ENCODE measurements at regions not wholly inside any gene's neighbourhood (a gene's known extent, or its start where the extent isn't known, plus 50 kb on each side); places are given as distances from the start of the nearest gene placed in this dataset.

DNA sequence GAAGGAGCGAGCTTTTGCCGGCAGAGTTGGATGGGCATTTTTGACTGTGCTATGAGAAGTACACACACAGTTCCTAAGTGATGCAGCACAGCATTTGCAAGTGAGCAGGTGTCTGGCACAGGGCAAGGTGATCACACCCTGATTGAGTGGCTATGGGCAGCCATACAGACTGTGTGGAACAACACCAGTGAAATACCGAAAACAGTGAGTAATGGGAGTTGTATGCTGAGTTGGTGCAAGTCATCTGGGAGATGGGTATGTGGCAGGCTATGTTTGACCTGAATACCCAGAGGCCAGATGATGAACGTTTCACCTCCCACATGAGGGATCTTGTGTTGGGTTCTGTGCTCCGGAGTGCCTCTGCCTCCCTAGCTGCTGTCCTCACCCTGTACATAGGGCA, 53.5 kb upstream of the TIPARP start:
- Histone ChIP-seq H3K27ac (ENCODE audit: low read depth, low read length) (no peak overlapping the region), H3K4me2 (ENCODE audit: low read length) (no peak overlapping the region), H2AK5ac (ENCODE audit: low read length) (no peak overlapping the region), H3K4me3 (ENCODE audit: low read depth, low read length) (no peak overlapping the region), H3K27me3 (ENCODE audit: insufficient read depth, low read length) (no peaks in the 10 kb centered on the region), H3K4me1 (ENCODE audit: control insufficient read depth in 1 of 2, insufficient read depth in 2 of 2, low read length in 2 of 2) (peaks cover 0 to under 1% of the 10 kb centered on the region in 2 experiments), H3K36me3 (ENCODE audit: control insufficient read depth in 1 of 2, insufficient read depth in 2 of 2, low read length in 2 of 2) (no peaks in the 10 kb centered on the region), H2BK5ac (ENCODE audit: low read depth, low read length, poor library complexity) (no peak overlapping the region), H2BK12ac (ENCODE audit: low read length) (no peak overlapping the region), H4K8ac (ENCODE audit: low read depth, low read length) (no peak overlapping the region), H4K12ac (ENCODE audit: low read depth, low read length) (no peak overlapping the region), H3K14ac (ENCODE audit: low read length) (no peak overlapping the region), H3K23ac (ENCODE audit: low read length) (no peak overlapping the region), H4K91ac (ENCODE audit: low read depth, low read length) (no peak overlapping the region), H3K18ac (ENCODE audit: low read length) (no peak overlapping the region), H3K4ac (ENCODE audit: low read depth, low read length) (no peak overlapping the region), H3K79me2 (ENCODE audit: control insufficient read depth, insufficient read depth, low read length, poor library complexity) (no peaks in the 10 kb centered on the region), H3K9ac (ENCODE audit: low read length) (no peak overlapping the region), H2BK120ac (ENCODE audit: insufficient read depth, low read length, poor library complexity) (no peak overlapping the region), H3K79me1 (ENCODE audit: low read length) (no peaks in the 10 kb centered on the region), H2AFZ (ENCODE audit: insufficient read depth, low read length, poor library complexity) (no peak overlapping the region), H3K9me3 (ENCODE audit: insufficient read depth, low read depth, low read length) (no peaks in the 10 kb centered on the region)
- peak; percentile 74 to 89 for DNase-seq
- WGBS (ENCODE audit: extremely low coverage, insufficient coverage, insufficient read length): no CpG with 5 or more reads among the region's 5 CpGs

GRCh38 chr3:156620260-156620659, 54.1 kb upstream of the TIPARP start:
- H3K9ac ChIP-seq (ENCODE audit: low read length): no peak overlapping the region
- WGBS (ENCODE audit: extremely low coverage, insufficient coverage, insufficient read length): no CpG with 5 or more reads among the region's 2 CpGs
- no peak overlapping the region for H3K27ac ChIP-seq (ENCODE audit: low read depth, low read length)
- peak overlapping the region; percentile 48 for H4K91ac ChIP-seq (ENCODE audit: low read depth, low read length)
- H3K27me3 ChIP-seq (ENCODE audit: insufficient read depth, low read length): no peaks in the 10 kb centered on the region
- no peak overlapping the region for H2AK5ac ChIP-seq (ENCODE audit: low read length)
- no peak overlapping the region for H3K4me2 ChIP-seq (ENCODE audit: low read length)
- no peak overlapping the region for H3K18ac ChIP-seq (ENCODE audit: low read length)
- no peak overlapping the region for H2AFZ ChIP-seq (ENCODE audit: insufficient read depth, low read length, poor library complexity)
- no peak overlapping the region for H4K8ac ChIP-seq (ENCODE audit: low read depth, low read length)
- H3K23ac ChIP-seq (ENCODE audit: low read length): no peak overlapping the region
- no peak overlapping the region for H2BK12ac ChIP-seq (ENCODE audit: low read length)
- H3K4me3 ChIP-seq (ENCODE audit: low read depth, low read length): no peak overlapping the region
- no peaks in the 10 kb centered on the region for H3K9me3 ChIP-seq (ENCODE audit: insufficient read depth, low read depth, low read length)
- no peaks in the 10 kb centered on the region for H3K79me1 ChIP-seq (ENCODE audit: low read length)
- no peaks in the 10 kb centered on the region for H3K36me3 ChIP-seq (ENCODE audit: control insufficient read depth in 1 of 2, insufficient read depth in 2 of 2, low read length in 2 of 2)
- H3K4me1 ChIP-seq (ENCODE audit: control insufficient read depth in 1 of 2, insufficient read depth in 2 of 2, low read length in 2 of 2): peaks cover 0 to 3% of the 10 kb centered on the region in 2 experiments
- H2BK5ac ChIP-seq (ENCODE audit: low read depth, low read length, poor library complexity): no peak overlapping the region
- no peaks in the 10 kb centered on the region for H3K79me2 ChIP-seq (ENCODE audit: control insufficient read depth, insufficient read depth, low read length, poor library complexity)
- H3K14ac ChIP-seq (ENCODE audit: low read length): no peak overlapping the region
- H2BK120ac ChIP-seq (ENCODE audit: insufficient read depth, low read length, poor library complexity): no peak overlapping the region
- H3K4ac ChIP-seq (ENCODE audit: low read depth, low read length): no peak overlapping the region
- no peak overlapping the region for H4K12ac ChIP-seq (ENCODE audit: low read depth, low read length)
- peak in 1 of 2 donors; percentile 25 for DNase-seq

GRCh38 chr3:156619376-156619775, 55.0 kb upstream of the TIPARP start:
- H3K27ac ChIP-seq (ENCODE audit: low read depth, low read length): no peak overlapping the region
- H3K4me1 ChIP-seq (ENCODE audit: control insufficient read depth in 1 of 2, insufficient read depth in 2 of 2, low read length in 2 of 2): peaks cover 2 to 6% of the 10 kb centered on the region in 2 experiments
- no peak overlapping the region for H3K4me2 ChIP-seq (ENCODE audit: low read length)
- no peak overlapping the region for H3K23ac ChIP-seq (ENCODE audit: low read length)
- no peak overlapping the region for H4K91ac ChIP-seq (ENCODE audit: low read depth, low read length)
- H4K8ac ChIP-seq (ENCODE audit: low read depth, low read length): no peak overlapping the region
- no peaks in the 10 kb centered on the region for H3K79me2 ChIP-seq (ENCODE audit: control insufficient read depth, insufficient read depth, low read length, poor library complexity)
- no peak overlapping the region for H2AK5ac ChIP-seq (ENCODE audit: low read length)
- no peak overlapping the region for H2BK120ac ChIP-seq (ENCODE audit: insufficient read depth, low read length, poor library complexity)
- no peaks in the 10 kb centered on the region for H3K9me3 ChIP-seq (ENCODE audit: insufficient read depth, low read depth, low read length)
- no peak overlapping the region for H3K4me3 ChIP-seq (ENCODE audit: low read depth, low read length)
- no CpG with 5 or more reads among the region's 2 CpGs for WGBS (ENCODE audit: extremely low coverage, insufficient coverage, insufficient read length)
- H3K18ac ChIP-seq (ENCODE audit: low read length): no peak overlapping the region
- no peak overlapping the region for H2AFZ ChIP-seq (ENCODE audit: insufficient read depth, low read length, poor library complexity)
- no peaks in the 10 kb centered on the region for H3K36me3 ChIP-seq (ENCODE audit: control insufficient read depth in 1 of 2, insufficient read depth in 2 of 2, low read length in 2 of 2)
- H3K27me3 ChIP-seq (ENCODE audit: insufficient read depth, low read length): no peaks in the 10 kb centered on the region
- no peak overlapping the region for H3K14ac ChIP-seq (ENCODE audit: low read length)
- no peak overlapping the region for H4K12ac ChIP-seq (ENCODE audit: low read depth, low read length)
- H3K79me1 ChIP-seq (ENCODE audit: low read length): peaks cover 2% of the 10 kb centered on the region
- DNase-seq: peak in 1 of 2 donors; percentile 21
- no peak overlapping the region for H2BK5ac ChIP-seq (ENCODE audit: low read depth, low read length, poor library complexity)
- no peak overlapping the region for H2BK12ac ChIP-seq (ENCODE audit: low read length)
- no peak overlapping the region for H3K4ac ChIP-seq (ENCODE audit: low read depth, low read length)
- no peak overlapping the region for H3K9ac ChIP-seq (ENCODE audit: low read length)

GRCh38 chr3:156617781-156618180, 56.6 kb upstream of the TIPARP start:
- Histone ChIP-seq H3K18ac (ENCODE audit: low read length) (no peak overlapping the region), H3K23ac (ENCODE audit: low read length) (no peak overlapping the region), H3K4me2 (ENCODE audit: low read length) (no peak overlapping the region), H3K9me3 (ENCODE audit: insufficient read depth, low read depth, low read length) (no peaks in the 10 kb centered on the region), H2BK5ac (ENCODE audit: low read depth, low read length, poor library complexity) (no peak overlapping the region), H2AK5ac (ENCODE audit: low read length) (no peak overlapping the region), H2BK120ac (ENCODE audit: insufficient read depth, low read length, poor library complexity) (no peak overlapping the region), H3K14ac (ENCODE audit: low read length) (no peak overlapping the region), H3K79me1 (ENCODE audit: low read length) (peaks cover 4% of the 10 kb centered on the region), H3K36me3 (ENCODE audit: control insufficient read depth in 1 of 2, insufficient read depth in 2 of 2, low read length in 2 of 2) (no peaks in the 10 kb centered on the region), H2BK12ac (ENCODE audit: low read length) (no peak overlapping the region), H3K27ac (ENCODE audit: low read depth, low read length) (no peak overlapping the region), H4K12ac (ENCODE audit: low read depth, low read length) (no peak overlapping the region), H3K27me3 (ENCODE audit: insufficient read depth, low read length) (no peaks in the 10 kb centered on the region), H3K9ac (ENCODE audit: low read length) (no peak overlapping the region), H4K8ac (ENCODE audit: low read depth, low read length) (no peak overlapping the region), H3K4ac (ENCODE audit: low read depth, low read length) (no peak overlapping the region), H3K4me1 (ENCODE audit: control insufficient read depth in 1 of 2, insufficient read depth in 2 of 2, low read length in 2 of 2) (peaks cover 6% of the 10 kb centered on the region in 2 experiments), H3K79me2 (ENCODE audit: control insufficient read depth, insufficient read depth, low read length, poor library complexity) (no peaks in the 10 kb centered on the region), H4K91ac (ENCODE audit: low read depth, low read length) (no peak overlapping the region), H3K4me3 (ENCODE audit: low read depth, low read length) (no peak overlapping the region), H2AFZ (ENCODE audit: insufficient read depth, low read length, poor library complexity) (no peak overlapping the region)
- DNase-seq: no peak

Measured in trophoblast cell (in vitro differentiated cells and primary cell).